IPS-15b (cell line): ENCODE measurements at regions not wholly inside any gene's neighbourhood (a gene's known extent, or its start where the extent isn't known, plus 50 kb on each side); places are given as distances from the start of the nearest gene placed in this dataset.
"Not testable (repeated sequence)": the region's sequence is repeated elsewhere in the genome, so short reads cannot be mapped to it uniquely, and the experiment has no call there.

Source experiments
- H3K27me3 ChIP-seq: one replicate; pipeline ENCODE4 v1.6.1; 2013; ENCODE audit warnings: low read length; ENCODE audit not compliant: control insufficient read depth, insufficient read depth
- H3K36me3 ChIP-seq: one replicate; pipeline ENCODE4 v1.6.1; 2013; ENCODE audit warnings: low read length; ENCODE audit not compliant: control insufficient read depth, insufficient read depth
- H3K4me1 ChIP-seq: one replicate; pipeline ENCODE4 v1.6.1; 2013; ENCODE audit warnings: mild to moderate bottlenecking, low read length; ENCODE audit not compliant: control insufficient read depth, insufficient read depth
- H3K4me3 ChIP-seq: one replicate; pipeline ENCODE4 v1.5.1; 2013; ENCODE audit warnings: low read depth, low read length
- H3K9ac ChIP-seq: one replicate; pipeline ENCODE4 v1.6.1; 2013; ENCODE audit warnings: low read depth, mild to moderate bottlenecking, low read length
- H3K9me3 ChIP-seq: one replicate; pipeline ENCODE4 v1.6.1; 2013; ENCODE audit warnings: mild to moderate bottlenecking, low read length; ENCODE audit not compliant: control insufficient read depth, insufficient read depth

- no peak overlapping the region for H3K9ac ChIP-seq
- no peak overlapping the region for H3K4me3 ChIP-seq
- no peaks in the 10 kb centered on the region for H3K9me3 ChIP-seq
- H3K36me3 ChIP-seq = no peaks in the 10 kb centered on the region
- no peaks in the 10 kb centered on the region for H3K4me1 ChIP-seq
- H3K27me3 ChIP-seq = peaks cover 10% of the 10 kb centered on the region
Measured at GRCh38 chr7:69433081-69433480, 165.2 kb upstream of the AUTS2 start.

GRCh38 chr7:69434398-69434815, 163.9 kb upstream of the AUTS2 start:
- no peaks in the 10 kb centered on the region for H3K36me3 ChIP-seq
- no peak overlapping the region for H3K4me3 ChIP-seq
- H3K9ac ChIP-seq = no peak overlapping the region
- H3K9me3 ChIP-seq = no peaks in the 10 kb centered on the region
- H3K4me1 ChIP-seq = no peaks in the 10 kb centered on the region
- peaks cover 10% of the 10 kb centered on the region for H3K27me3 ChIP-seq

- Histone ChIP-seq H3K4me3 (no peak overlapping the region), H3K9ac (no peak overlapping the region)
Measured at GRCh38 chr7:69435711-69436110, 162.6 kb upstream of the AUTS2 start.

GRCh38 chr7:69436946-69437345, 161.3 kb upstream of the AUTS2 start:
- Histone ChIP-seq H3K9ac (no peak overlapping the region), H3K27me3 (no peaks in the 10 kb centered on the region), H3K36me3 (no peaks in the 10 kb centered on the region)

More at GRCh38 chr7:69435711-69436110, 162.6 kb upstream of the AUTS2 start:
- Histone ChIP-seq H3K27me3 (peaks cover 5% of the 10 kb centered on the region), H3K9me3 (no peaks in the 10 kb centered on the region), H3K36me3 (no peaks in the 10 kb centered on the region), H3K4me1 (no peaks in the 10 kb centered on the region)

DNA sequence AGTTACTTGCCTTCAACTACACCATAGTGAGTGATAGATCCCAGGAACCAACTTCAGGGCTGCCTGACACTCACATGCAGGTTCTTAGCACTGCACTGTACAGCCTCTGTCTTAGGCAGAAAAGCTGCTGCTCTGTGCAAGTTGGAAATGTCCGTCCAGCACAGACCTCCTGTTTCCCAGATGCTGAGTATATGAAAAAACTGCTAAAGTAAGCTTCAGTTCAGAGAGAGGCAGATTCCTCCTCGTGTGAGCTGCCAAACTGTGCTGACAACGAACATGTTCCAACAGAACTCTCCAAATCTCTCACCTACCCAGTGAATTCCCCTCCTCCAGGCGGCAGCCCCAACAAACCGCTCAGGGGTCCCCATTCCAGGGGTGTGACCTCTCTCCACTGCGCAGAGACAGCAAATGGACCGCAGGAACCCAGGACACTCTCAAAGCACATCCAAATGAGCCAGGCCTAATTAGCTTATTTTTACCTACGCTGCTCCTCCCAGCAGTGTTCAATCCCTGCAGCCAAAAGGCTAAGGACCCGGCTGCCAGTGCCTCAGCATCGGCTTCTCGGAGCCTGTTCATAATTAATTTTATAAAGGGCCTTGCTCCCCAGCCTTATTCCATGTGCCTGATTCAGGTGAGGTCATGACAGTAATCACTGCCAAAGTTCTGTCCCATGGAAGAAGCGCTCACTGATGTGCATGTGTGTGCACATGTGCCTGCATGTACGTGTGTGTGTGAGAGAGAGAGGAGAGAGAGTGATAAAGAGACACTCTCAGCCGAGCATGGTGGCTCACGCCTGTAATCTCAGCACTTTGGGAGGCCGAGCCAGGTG, 159.5 kb upstream of the AUTS2 start:
- H3K4me1 ChIP-seq = no peaks in the 10 kb centered on the region
- no peaks in the 10 kb centered on the region for H3K36me3 ChIP-seq
- no peaks in the 10 kb centered on the region for H3K27me3 ChIP-seq
- H3K9me3 ChIP-seq = no peaks in the 10 kb centered on the region
- no peak overlapping the region for H3K4me3 ChIP-seq
- H3K9ac ChIP-seq = no peak overlapping the region

More at GRCh38 chr7:69436946-69437345, 161.3 kb upstream of the AUTS2 start:
- no peaks in the 10 kb centered on the region for H3K9me3 ChIP-seq
- H3K4me1 ChIP-seq = no peaks in the 10 kb centered on the region
- no peak overlapping the region for H3K4me3 ChIP-seq

GRCh38 chr7:69439636-69440325, 158.5 kb upstream of the AUTS2 start:
- H3K9ac ChIP-seq = no peak overlapping the region
- H3K36me3 ChIP-seq = no peaks in the 10 kb centered on the region
- H3K4me1 ChIP-seq = no peaks in the 10 kb centered on the region
- H3K4me3 ChIP-seq = no peak overlapping the region
- no peaks in the 10 kb centered on the region for H3K9me3 ChIP-seq
- H3K27me3 ChIP-seq = no peaks in the 10 kb centered on the region

GRCh38 chr7:69440976-69441375, 157.3 kb upstream of the AUTS2 start:
- H3K27me3 ChIP-seq = no peaks in the 10 kb centered on the region
- no peak overlapping the region for H3K9ac ChIP-seq
- H3K9me3 ChIP-seq = no peaks in the 10 kb centered on the region
- H3K4me3 ChIP-seq = no peak overlapping the region
- no peaks in the 10 kb centered on the region for H3K36me3 ChIP-seq
- no peaks in the 10 kb centered on the region for H3K4me1 ChIP-seq

- H3K27me3 ChIP-seq = peaks cover 3% of the 10 kb centered on the region
- no peak overlapping the region for H3K4me3 ChIP-seq
- no peak overlapping the region for H3K9ac ChIP-seq
- no peaks in the 10 kb centered on the region for H3K36me3 ChIP-seq
- H3K4me1 ChIP-seq = no peaks in the 10 kb centered on the region
- H3K9me3 ChIP-seq = no peaks in the 10 kb centered on the region
Measured at GRCh38 chr7:69443136-69443535, 155.1 kb upstream of the AUTS2 start.

DNA sequence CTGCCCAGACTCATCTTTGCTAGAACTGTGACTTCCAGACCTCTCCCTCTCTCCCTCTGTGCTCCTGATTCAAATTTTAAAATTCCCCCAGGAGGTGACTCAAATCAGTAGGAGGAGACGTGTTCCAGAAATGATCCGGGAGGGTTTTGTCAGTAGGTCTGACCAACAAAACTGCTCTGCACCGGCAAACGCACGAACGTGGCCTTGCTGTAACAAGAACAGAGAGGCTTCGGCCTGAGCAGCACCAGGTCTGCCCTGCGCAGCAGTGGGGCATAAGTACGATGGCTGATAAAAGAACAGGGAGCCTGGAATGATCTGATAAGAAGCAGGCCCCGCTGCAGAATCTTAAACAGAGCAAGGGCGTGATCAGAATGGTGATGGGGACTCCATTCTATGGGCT, 152.7 kb upstream of the AUTS2 start:
- H3K27me3 ChIP-seq = peaks cover 11% of the 10 kb centered on the region
- no peak overlapping the region for H3K9ac ChIP-seq
- no peaks in the 10 kb centered on the region for H3K36me3 ChIP-seq
- H3K4me3 ChIP-seq = no peak overlapping the region
- H3K4me1 ChIP-seq = peaks cover under 1% of the 10 kb centered on the region
- H3K9me3 ChIP-seq = no peaks in the 10 kb centered on the region

DNA sequence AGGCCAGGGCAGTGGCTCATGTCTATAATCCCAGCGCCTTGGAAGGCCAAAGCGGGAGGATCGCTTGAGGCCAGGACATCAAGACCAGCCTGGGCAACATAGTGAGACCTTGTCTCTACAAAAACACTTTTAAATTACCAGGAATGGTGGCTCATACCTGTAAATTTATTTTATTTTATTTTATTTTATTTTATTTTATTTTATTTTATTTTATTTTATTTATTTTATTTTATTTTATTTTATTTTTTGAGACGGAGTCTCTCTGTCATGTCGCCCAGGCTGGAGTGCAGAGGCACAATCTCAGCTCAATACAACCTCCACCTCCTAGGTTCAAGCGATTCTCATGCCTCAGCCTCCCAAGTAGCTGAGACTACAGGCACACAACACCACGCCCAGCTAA, 152.1 kb upstream of the AUTS2 start:
- H3K36me3 ChIP-seq, H3K9ac ChIP-seq, H3K4me1 ChIP-seq, H3K4me3 ChIP-seq, H3K9me3 ChIP-seq: not testable (repeated sequence)
- peaks cover 14% of the 10 kb centered on the region for H3K27me3 ChIP-seq

DNA sequence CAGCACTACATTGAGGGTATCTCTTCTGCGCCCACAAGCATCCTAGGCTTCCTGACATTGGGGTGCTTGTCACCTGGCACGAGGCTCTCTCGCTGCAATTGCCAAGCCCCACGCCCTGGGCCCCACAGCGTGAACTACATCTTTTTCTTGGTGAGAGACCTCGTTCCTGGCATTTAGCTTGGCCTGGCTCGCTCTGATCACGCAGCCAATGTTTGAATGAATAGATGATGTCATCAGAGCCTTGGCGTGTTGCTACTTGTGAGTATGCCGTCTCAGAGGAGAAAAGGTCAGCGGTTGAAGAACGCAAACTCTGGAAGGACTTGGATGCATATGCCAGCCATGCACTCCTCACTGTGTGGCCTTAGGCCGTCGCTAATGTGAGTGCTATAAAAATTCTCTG, 150.2 kb upstream of the AUTS2 start:
- H3K9ac ChIP-seq = no peak overlapping the region
- H3K4me1 ChIP-seq = peaks cover 6% of the 10 kb centered on the region
- no peak overlapping the region for H3K4me3 ChIP-seq
- no peaks in the 10 kb centered on the region for H3K9me3 ChIP-seq
- H3K27me3 ChIP-seq = peaks cover 24% of the 10 kb centered on the region
- no peaks in the 10 kb centered on the region for H3K36me3 ChIP-seq

DNA sequence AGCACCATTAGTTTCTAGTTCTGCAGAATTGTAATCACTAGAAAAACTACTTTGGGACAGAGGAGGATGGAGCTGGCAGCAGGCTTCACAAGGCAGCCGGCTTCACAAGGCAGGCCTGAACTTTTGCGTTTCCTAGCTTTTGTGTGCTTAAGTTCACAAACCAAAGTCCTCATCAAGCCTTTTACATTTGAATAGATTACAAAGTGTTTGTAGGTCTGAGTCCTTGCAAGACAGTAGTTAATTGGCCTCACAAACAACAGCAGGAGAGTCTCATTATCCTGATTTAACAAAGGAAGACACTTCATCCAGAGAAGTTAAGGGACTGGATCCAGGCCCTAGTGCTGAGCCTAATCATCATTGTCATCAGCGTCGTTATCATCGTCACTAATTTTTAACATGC, 147.8 kb upstream of the AUTS2 start:
- no peak overlapping the region for H3K9ac ChIP-seq
- peaks cover 24% of the 10 kb centered on the region for H3K27me3 ChIP-seq
- peaks cover 6% of the 10 kb centered on the region for H3K4me1 ChIP-seq
- H3K36me3 ChIP-seq = no peaks in the 10 kb centered on the region
- H3K4me3 ChIP-seq = no peak overlapping the region
- no peaks in the 10 kb centered on the region for H3K9me3 ChIP-seq
